Lower leg skin (tissue), 4 donors: ENCODE measurements at regions not wholly inside any gene's neighbourhood (a gene's known extent, or its start where the extent isn't known, plus 50 kb on each side); places are given as distances from the start of the nearest gene placed in this dataset.

Experiments
- DNase-seq, 2 donors: peaks; one replicate each; pipeline ENCODE4 v3.0.0-alpha.2; 2019; ENCODE audit warnings: low spot score in 2 of 2
- H3K4me3 ChIP-seq: fragments of 200-600 bp; sonication (generic); 2 replicates; pipeline ENCODE4 v1.5.1; 2017; ENCODE audit warnings: mild to moderate bottlenecking, low read depth; ENCODE audit not compliant: poor library complexity, severe bottlenecking
- POLR2A ChIP-seq, 2 donors: fragments of 450-650 bp; IDR thresholded peaks; one replicate each; pipeline ENCODE4 v1.6.1; 2016 to 2017; ENCODE audit warnings: antibody characterized with exemption in 2 of 2, mild to moderate bottlenecking in 1 of 2, moderate library complexity in 1 of 2
- WGBS, 2 donors: methylation state at CpG; one replicate each; pipeline ENCODE4 v1.1.5; 2018; 5-methylcytosine and 5-hydroxymethylcytosine counted together
- intact Hi-C: fragments of 100-400 bp; cut with DNase I; formaldehyde crosslinking; loops from one replicate; pipeline ENCODE4 v1.15.0; 2023; ENCODE audit warnings: low total_unique reads
- TF ChIP-seq, protein P1 (sequence below), 3 donors: fragments of 450-650 bp; IDR thresholded peaks; one replicate each; pipeline ENCODE4 v1.5.1; 2016; ENCODE audit warnings: antibody characterized with exemption in 3 of 3, mild to moderate bottlenecking in 3 of 3, moderate library complexity in 2 of 3

- no peak for TF ChIP-seq POLR2A (IDR thresholded peaks at IDR 0.05)
- TF ChIP-seq, protein P1, sequence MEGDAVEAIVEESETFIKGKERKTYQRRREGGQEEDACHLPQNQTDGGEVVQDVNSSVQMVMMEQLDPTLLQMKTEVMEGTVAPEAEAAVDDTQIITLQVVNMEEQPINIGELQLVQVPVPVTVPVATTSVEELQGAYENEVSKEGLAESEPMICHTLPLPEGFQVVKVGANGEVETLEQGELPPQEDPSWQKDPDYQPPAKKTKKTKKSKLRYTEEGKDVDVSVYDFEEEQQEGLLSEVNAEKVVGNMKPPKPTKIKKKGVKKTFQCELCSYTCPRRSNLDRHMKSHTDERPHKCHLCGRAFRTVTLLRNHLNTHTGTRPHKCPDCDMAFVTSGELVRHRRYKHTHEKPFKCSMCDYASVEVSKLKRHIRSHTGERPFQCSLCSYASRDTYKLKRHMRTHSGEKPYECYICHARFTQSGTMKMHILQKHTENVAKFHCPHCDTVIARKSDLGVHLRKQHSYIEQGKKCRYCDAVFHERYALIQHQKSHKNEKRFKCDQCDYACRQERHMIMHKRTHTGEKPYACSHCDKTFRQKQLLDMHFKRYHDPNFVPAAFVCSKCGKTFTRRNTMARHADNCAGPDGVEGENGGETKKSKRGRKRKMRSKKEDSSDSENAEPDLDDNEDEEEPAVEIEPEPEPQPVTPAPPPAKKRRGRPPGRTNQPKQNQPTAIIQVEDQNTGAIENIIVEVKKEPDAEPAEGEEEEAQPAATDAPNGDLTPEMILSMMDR (IDR thresholded peaks at IDR 0.05): no peak
- no peak overlapping the region for H3K4me3 ChIP-seq
- 64 to 68% methylated on average over 7 of the region's 7 CpGs for WGBS, 2 donors
- intact Hi-C loops: no loop called here
- no peak for DNase-seq
These were observed 206.1 kb downstream of the RAMP3 start for GRCh38 chr7:45363669-45364068.

- WGBS, 2 donors: 77 to 79% methylated on average over 4 of the region's 4 CpGs
- intact Hi-C loops: no loop called here
- DNase-seq: no peak
- no peak overlapping the region for H3K4me3 ChIP-seq
- TF ChIP-seq POLR2A (IDR thresholded peaks at IDR 0.05): no peak
- TF ChIP-seq, protein P1 (IDR thresholded peaks at IDR 0.05): no peak
These were observed 207.8 kb downstream of the RAMP3 start for GRCh38 chr7:45365341-45365740.

GRCh38 chr7:45366475-45366874 lies 207.7 kb upstream of the ADCY1 start:
- no peak overlapping the region for H3K4me3 ChIP-seq
- no peak for DNase-seq
- 74 to 81% methylated on average over 3 of the region's 3 CpGs for WGBS, 2 donors
- intact Hi-C loops: no loop called here
- TF ChIP-seq POLR2A (IDR thresholded peaks at IDR 0.05): no peak
- TF ChIP-seq, protein P1 (IDR thresholded peaks at IDR 0.05): no peak

- WGBS, 2 donors: 36 to 46% methylated on average over 5 of the region's 5 CpGs
- no peak for DNase-seq
- intact Hi-C loops: no loop called here
- TF ChIP-seq POLR2A (IDR thresholded peaks at IDR 0.05): no peak
- TF ChIP-seq, protein P1 (IDR thresholded peaks at IDR 0.05): no peak
- no peak overlapping the region for H3K4me3 ChIP-seq
These were observed 207.1 kb upstream of the ADCY1 start for GRCh38 chr7:45367026-45367425.

- no peak for DNase-seq
- no peak overlapping the region for H3K4me3 ChIP-seq
- no peak for TF ChIP-seq POLR2A (IDR thresholded peaks at IDR 0.05)
- TF ChIP-seq, protein P1 (IDR thresholded peaks at IDR 0.05): no peak
- intact Hi-C loops: no loop called here
These were observed 205.9 kb upstream of the ADCY1 start for GRCh38 chr7:45368129-45368807.

DNA sequence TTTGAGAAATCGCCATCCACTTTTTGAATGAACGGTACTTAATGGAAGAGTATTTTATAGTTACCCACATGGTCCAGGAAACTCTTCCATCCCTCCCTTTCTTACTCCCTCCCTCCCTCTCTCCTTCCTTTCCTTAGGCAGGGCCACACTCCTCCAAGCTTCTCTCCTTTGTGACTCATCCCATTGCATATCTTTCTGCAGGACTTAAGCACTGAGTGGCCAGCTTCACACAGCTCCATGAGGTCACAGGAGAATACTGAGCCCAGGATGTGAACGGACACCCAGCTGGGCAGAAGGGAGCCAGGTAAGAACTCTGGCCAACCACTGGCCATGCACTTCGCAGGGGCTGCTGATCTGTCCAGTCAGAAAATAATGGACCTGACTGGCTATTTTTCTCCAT lies 189.7 kb upstream of the ADCY1 start:
- intact Hi-C loops: no loop called here
- H3K4me3 ChIP-seq: no peak overlapping the region
- DNase-seq: no peak
- TF ChIP-seq POLR2A (IDR thresholded peaks at IDR 0.05): no peak
- TF ChIP-seq, protein P1 (IDR thresholded peaks at IDR 0.05): no peak
- WGBS, 2 donors: 82 to 83% methylated on average over 4 of the region's 4 CpGs
